ENCODE measurements at regions not wholly inside any gene's neighbourhood (a gene's known extent, or its start where the extent isn't known, plus 50 kb on each side); places are given as distances from the start of the nearest gene placed in this dataset.
A peak's percentile ranks its signal among the peaks of the same experiment; 100 is the strongest.
"Not testable (repeated sequence)": the region's sequence is repeated elsewhere in the genome, so short reads cannot be mapped to it uniquely, and the experiment has no call there.

DNA sequence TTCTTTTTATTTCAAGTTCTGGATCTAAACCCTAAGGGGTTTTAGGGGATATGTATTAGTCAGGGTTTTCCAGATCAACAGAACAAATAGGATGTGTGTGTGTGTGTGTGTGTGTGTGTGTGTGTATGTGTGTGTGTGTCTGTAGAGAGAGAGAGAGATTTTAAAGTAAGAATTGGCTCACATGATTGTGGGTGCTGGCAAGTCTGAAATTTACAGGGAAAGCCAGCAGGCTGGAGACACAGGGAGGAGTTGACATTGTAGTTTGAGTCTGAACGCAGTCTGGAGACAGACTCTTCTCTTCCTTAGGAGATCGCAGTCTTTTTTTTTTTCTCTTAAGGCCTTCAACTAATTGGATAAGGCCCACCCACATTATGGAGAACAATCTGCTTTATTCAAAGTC, 428.8 kb upstream of the TBL1XR1 start:
- no peak for DNase-seq

DNA sequence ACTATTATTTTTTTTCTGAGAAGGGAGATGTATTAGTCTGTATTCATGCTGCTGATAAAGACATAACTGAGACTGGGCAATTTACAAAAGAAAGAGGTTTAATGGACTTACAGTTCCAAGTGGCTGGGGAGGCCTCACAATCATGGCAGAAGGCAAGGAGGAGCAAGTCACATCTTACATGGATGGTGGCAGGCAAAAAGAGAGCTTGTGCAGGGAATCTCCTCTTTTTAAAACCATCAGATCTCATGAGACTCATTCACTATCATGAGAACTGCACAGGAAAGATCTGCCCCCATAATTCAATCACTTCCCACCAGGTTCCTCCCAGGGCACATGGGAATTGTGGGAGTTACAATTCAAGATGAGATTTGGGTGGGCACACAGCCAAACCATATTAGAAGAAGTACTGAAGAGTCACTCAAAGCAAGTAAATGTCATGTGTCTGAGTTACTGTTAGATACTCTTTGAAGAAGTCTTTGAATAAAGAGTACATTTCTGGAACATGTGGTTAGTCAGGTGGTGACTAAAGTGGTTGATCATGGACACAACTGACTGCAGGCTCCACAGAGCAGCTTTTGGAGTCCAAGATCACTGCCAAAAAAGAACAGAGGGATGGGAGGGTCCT, 430.9 kb upstream of the TBL1XR1 start:
- not testable (repeated sequence) for DNase-seq

DNA sequence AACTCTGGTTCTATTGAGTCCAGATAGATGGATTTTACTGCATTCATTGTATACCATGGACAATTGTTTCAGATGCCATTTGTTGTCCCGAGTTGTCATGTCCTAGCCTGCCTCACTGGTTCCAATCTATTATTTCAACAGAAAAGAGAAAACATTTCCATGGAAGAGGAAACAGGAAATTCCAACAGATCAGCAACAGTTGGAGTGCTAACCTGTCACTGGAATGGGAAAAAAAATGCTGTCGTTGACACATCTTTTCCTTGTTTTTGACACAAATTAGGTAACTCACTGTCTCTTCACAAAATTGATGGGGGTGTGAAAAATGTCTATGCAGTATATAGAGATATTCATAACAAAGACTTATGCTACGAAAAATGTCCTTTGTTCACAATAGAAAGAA, 432.0 kb upstream of the TBL1XR1 start:
- DNase-seq, result no peak

DNA sequence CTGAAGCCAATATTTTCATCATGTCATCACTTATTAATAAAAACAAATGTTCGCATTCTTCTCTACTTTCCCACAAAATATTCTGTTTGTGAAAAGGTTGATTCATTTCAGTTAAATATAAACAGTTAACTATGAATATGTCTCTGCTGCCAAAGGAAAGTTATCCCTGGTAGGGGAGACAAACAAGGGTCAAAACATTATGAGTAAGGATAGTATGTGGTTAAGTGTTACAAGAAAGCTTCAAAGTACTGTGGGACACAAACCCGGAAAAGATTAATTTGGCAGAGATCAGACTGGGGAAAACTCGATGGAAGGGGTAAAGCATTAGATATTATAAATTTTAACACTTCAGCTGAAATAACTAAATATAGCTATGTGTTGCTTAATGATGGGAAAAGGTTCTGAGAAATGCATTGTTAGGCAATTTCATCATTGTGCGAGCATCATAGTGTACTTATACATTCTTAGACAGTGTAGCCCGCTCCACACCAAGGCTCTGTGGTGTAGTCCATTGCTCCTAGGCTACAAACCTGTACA, 436.5 kb upstream of the TBL1XR1 start:
- DNase-seq, result no peak

DNA sequence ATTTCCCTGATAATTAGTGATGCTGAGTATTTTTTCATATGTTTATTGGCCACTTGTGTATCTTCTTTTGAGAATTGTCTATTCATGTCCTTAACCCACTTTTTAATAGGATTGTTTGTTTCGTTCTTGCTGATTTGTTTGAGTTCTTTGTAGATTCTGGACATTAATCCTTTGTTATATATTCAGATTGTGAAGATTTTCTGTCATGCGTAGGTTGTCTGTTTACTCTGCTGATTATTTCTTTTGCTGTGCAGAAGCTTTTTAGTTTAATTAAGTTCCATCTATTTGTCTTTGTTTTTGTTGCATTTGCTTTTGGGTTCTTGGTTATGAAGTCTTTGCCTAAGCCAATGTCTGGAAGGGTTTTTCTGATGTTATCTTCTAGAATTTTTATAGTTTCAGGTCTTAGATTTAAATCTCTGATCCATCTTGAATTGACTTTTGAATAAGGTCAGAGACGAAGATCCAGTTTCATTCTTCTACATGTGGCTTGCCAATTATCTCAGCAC, 438.4 kb upstream of the TBL1XR1 start:
- DNase-seq, result not testable (repeated sequence)

DNA sequence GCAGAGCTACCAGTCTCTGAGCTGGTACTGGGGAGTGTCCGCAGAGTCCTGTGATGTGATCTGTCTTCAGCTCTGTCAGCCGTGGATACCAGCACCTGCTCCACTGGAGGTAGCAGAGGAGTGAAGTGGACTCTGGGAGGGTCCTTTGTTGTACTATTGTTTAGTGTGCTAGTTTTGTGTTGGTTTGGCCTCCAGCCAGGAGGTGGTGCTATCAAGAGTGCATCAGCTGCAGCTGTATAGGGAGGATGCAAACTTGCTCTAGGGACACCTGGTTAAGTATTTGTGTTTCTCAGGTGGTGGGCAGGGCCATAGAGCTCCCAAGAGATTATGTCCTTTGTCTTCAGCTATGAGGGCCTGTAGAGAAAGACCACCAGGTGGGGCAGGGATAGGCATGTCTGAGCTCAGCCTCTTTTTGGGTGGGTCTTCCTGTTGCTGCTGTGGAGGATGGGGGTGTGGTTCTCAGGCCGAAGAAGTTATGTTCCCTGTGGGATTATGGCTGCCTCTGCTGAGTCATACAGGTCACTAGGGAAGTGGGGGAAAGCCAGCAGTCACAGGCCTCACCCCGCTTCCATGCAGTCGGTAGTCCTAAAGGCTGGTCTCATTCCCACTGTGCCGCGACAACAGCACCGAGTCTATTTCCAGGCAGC, 443.2 kb upstream of the TBL1XR1 start:
- no peak for DNase-seq

DNA sequence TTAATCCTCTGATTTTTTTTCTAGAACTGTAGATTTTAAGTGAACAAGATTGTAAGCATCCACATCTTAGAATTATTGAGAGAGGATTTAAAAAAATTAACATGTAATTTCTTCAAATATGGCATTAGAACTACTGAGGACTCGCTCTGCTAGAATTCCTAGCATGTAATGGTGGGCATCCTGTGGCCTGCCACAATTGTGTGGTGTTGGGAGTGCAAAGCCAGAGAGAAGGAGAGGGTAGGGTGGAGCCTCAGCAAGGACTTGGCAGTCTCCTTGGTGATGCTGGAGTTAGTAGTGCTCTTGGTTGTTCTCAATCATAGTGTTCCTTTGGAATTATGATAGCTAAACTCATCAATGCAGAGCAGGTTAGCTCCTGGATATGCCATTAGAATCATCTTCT, 443.9 kb upstream of the TBL1XR1 start:
- no peak for DNase-seq

DNA sequence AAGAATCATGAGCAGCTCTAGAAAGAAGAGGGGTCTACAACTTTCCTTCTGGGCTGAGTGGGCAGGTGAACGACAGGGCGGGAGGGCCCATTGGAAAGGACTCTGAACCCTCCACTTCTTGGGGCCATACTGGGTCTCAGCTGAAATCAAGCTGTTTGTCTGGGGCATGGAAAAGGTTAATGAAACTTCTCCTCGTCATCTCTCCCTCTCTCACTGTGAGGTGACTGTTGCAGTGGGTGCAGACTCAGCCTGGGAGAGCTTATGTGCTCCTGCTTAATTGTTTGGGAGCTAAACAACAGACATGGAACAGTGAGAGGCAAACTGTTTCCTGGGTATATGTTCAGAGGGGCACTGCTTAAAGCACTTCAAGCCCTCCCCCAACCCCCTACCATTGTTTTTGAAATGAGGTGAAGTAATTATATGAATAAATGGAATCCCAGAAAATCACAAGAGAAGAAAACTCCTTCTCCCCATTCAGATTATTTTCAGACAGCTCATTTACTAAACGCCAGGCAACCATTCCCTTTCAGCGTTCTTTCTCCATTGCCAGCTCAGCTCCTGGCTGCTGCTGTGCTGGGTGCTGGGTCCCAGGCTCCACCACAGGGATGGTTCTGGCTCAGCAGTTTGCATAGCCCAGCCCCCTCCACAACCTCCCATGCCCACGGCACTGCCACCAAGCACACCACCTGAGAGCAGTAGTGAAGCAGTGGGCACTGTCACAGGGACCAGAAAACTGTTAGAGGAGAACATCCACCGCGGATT, 444.9 kb upstream of the TBL1XR1 start:
- no peak for DNase-seq

DNA sequence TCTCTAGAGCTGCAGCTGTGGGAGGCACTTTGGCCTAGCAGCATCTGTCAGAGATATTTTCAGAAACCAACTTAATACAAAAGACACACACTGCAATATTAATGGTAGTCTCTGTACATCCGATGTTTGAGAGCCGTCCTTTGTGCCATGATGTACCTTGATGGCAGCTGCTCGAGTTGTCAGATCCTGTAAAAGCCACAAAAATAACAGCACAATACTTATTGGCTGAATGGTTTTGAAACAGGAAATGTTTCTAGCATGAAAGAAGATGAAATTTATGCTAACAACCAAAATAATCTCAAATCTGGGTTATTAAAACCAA, 445.5 kb upstream of the TBL1XR1 start:
- DNase-seq, result no peak

DNA sequence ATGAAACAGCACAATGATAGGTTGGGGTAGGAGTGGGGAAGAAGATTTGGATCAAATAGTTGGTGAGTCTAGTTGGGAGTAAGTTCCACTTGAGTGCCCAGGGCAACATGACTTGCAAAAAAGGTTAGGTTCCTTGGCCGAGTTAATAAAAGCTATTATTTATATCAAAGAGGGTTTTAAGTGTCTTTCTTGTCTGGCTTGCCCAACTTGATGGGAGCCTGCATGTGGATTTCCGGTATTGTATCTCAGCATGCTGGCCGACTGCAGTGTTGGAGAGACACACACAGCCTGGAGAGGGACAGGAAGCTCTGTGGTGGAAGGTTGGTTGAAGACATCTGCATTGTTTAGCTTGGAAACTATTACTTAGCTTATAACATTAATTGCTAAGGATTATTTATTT, 449.5 kb upstream of the TBL1XR1 start:
- DNase-seq, result no peak

DNA sequence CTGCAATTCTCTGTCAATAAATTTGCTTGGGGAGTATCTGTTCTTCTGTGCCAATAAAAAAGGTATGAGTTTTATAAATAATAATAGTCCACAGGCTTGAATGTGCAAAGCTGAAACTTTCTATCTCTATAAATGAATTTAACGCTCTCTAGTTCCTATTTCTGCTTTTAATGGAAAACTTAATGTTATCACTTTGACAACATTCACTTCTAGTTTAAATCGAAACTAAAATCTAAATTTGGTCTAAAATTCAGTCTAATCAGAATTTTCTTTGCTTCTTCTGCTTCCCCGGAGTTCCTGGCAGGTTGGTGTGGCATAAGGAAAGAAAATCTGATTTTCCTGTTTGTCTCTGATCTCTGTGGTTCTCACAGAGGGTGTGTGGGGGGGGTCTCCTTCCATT, 450.1 kb upstream of the TBL1XR1 start:
- no peak for DNase-seq

DNA sequence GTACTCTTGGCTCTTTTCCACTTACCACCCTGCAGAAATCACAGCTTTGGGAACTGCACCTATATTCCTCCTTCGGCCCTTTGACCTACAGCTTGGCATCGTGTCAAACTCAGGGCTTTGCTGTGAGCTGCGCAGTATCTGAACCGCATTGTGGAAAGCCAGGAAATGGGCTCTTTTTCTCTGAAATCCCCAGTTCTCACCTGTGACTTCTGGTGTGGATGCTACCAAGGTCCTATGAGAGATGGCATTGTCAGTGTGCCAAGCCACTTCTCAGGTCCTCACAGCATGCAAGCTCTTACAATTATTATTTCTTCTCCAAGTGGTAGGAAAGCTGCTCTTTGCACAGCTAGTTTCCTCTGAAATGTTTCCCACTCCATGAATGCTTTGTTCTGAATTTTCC, 450.6 kb upstream of the TBL1XR1 start:
- no peak for DNase-seq

DNA sequence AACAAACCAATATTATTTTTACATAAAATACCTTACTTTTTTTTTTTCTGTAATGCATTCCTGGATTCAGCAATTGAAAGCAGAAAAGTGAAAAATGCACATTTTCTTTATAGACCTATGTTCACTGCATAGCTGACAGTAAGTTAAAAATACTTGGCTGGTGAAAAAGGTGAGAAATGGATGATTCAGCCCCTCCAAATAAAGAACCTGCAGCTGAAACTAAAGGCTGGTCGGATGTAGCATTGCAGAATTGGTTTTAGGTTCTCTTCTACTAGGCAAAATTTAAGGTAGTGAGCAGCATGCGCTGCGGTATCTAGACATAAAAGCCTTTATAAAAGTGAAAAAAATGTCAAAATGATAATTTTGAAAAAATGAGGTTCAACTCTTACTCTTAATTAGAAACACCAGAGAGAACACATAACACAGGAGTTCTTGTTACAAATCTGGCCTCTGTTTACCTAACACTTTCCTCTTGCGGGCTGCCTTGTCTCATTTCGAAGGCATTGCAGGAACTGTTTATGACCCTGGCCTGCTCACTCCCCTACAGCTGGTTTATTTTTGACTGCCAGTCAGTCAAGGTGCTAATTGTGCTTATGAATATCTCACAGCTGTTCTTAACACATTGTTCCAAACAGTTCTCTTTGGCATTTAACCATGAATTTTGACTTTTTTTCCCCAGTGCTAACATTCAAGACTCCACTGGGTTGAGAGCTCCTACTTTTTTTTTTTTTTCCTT, 455.4 kb upstream of the TBL1XR1 start:
- DNase-seq, result no peak

DNA sequence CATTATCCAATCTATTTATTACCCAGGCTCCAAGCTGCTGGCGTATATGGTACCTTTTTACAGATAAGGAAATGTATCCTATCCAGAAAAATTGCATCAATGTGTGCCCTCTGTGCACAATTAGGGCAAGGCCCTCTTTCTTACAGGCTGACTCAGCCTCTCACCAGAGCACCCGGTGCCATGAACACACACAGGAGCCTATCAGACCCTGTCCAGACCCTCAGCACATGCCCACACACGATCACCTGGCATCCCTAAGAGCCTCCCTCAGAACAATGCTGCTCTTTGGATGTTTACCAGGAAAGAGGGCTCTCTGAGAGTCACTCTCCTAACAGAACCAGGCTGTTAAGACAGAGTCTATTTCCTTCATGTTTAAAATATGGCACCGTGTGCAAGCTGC, 460.0 kb upstream of the TBL1XR1 start:
- no peak for DNase-seq

DNA sequence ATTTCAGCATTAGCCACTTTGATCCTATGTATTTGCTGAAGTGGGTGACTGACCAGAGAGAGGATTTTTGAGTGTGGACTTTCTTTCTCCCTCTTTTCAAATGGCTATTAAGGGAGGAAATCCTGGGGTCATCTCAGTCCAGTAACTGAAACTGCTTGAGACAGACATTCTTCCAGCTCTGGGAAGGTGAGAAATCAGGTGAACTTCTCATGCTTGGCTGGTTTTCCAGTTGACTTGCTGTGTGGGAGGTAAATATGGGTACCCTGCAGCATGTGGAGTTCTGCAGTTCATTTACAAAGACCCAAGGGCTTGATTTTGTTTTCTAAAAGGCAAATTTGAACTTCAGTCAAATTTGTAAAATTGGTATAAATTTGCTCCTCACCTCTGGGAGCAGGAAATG, 461.1 kb upstream of the TBL1XR1 start:
- peak; percentile 65 for DNase-seq

DNA sequence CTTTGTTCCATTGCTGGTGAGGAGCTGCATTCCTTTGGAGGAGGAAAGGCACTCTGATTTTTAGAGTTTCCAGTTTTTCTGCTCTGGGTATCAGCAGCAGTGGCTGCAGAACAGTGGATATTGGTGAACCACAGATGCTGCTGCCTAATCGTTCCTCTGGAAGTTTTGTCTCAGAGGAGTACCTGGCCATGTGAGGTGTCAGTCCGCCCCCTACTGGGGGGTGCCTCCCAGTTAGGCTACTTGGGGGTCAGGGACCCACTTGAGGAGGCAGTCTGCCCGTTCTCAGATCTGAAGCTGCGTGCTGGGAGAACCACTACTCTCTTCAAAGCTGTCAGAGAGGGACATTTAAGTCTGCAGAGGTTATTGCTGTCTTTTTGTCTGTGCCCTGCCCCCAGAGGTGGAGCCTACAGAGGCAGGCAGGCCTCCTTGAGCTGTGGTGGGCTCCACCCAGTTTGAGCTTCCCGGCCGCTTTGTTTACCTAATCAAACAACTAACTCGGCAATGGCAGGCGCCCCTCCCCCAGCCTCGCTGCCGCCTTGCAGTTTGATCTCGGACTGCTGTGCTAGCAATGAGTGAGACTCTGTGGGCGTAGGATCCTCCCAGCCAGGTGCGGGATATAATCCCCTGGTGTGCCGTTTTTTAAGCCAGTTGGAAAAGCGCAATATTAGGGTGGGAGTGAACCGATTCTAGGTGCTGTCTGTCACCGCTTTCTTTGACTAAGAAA, 467.3 kb upstream of the TBL1XR1 start:
- DNase-seq, result not testable (repeated sequence)

DNA sequence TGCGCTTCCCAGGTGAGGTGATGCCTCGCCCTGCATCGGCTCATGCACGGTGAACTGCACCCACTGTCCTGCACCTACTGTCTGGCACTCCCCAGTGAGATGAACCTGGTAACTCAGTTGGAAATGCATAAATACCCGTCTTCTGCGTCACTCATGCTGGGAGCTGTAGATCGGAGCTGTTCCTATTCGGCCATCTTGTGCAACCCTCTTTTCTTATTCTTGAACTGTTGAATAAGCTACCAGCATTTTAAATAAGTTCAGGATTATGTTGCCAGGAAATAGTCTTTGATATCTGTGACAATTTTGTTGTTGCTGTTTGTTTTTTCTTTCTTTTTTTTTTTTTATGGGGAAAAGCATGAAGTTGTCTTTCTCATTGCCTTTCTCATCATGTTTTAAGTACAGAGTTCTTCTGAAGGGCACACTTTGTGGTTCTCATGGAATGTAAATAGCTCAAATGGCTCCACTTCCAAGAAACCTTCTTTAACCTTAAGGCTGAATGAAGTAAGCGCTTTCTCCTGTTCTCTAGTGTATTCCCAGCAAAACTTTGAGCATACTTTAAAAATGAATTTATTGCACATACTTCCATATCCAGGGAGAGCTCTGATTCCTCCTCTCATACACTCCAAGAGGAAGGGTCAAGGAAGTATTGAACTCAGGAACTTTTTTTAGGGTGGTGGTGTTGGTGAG, 468.0 kb upstream of the TBL1XR1 start:
- DNase-seq, result no peak

DNA sequence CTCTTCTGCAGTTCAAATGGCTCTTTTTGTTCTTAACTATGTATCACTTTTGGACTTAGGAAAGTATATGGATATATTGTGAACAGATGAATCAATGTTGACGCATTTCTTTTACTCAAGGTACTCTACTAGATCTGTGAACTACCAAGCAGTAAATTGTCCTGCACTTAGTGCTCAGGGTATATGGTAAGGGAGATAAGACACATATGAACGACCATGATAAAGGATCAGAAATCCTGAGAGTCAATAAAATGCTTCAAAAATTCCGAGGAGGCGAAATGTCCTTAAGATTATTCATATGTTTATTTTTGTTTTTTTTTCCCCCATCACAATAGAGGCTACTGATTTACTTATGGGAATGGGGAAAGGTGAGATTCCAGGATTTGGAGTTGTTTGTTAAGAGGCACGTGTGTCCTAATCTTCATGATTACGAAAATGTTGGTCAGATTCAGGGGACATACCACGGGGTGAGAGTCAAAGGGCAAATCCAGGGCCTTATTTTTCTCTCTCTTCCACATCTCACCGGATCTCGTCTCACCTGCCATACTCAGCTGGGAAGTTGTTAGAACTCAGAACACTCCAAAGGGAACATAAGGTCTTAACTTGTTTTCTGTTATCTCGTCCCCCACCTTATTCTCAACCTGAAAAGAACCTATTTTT, 475.1 kb upstream of the TBL1XR1 start:
- no peak for DNase-seq

DNA sequence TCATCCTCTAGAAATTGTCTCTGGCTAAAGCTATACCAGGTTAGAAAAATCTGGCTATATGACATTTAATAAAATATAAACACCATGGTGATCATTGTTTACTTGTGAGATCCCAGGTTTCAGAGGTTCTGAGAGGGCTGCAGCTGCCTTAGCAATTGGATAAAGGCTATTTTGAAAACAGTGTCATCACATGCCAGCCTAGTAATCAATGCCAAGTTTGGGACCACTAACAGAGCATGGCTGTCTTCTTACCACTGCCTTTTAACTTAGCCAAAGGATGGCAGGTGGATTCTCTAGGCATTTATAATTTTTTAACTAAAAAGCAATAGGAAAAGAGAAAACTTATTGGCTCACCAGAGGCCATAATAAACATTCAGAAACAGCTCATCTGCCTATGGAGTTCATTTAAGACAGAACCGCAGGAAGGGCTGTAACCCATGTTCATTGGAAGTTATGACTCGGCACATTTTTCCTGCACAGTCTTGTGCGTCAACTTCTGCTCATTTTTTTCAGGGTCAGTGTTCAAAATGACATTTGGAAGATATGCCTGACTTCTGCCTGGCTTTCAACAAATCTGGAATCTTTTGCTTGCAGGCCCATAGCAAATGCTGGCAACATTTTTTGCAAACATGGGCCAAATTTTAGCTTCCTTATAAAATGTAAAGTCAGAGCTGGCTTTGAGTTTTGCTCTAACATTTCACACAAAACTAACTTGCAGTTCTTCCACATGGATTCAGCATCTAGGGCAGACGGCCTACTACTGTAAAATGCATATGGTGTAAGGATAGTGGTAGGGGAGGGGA, 476.0 kb upstream of the TBL1XR1 start:
- DNase-seq, result no peak

DNA sequence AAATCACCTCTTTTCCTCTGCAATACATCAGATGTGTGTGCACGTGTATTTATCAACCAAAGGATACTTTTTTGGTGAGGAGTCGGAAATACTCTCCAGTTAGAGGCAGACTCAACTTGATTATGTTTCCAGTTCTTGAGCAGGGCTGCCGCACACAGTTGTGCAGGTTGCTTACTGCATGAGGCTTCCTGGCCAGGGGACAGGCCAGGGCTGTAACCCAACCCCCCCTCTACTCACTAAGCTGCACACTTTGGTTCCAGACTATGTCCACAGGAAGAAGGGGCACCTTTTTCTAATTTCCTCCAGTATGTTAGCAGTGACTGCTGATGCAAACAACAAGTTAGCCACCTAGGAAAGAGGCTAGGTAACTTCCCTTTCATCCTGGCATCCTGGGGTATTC, 476.9 kb upstream of the TBL1XR1 start:
- DNase-seq, result no peak

Data from left kidney (tissue), 1 donor.